ENCODE measurements at regions not wholly inside any gene's neighbourhood (a gene's known extent, or its start where the extent isn't known, plus 50 kb on each side); places are given as distances from the start of the nearest gene placed in this dataset.

GRCh38 chr2:220077488-220077887 lies 450.1 kb downstream of the SLC4A3 start:
- no peaks in the 10 kb centered on the region for H3F3A ChIP-seq (ENCODE audit: control insufficient read depth, insufficient read depth)
- no peaks in the 10 kb centered on the region for H3K36me3 ChIP-seq (ENCODE audit: control insufficient read depth, low read length)
- TF ChIP-seq CTCF (IDR thresholded peaks at IDR 0.05; ENCODE audit: low read depth, low read length, poor library complexity, severe bottlenecking) (no peak), EZH2phosphoT487 (IDR thresholded peaks at IDR 0.05; ENCODE audit: borderline replicate concordance, low read length) (no peak)
- H3K4me3 ChIP-seq (ENCODE audit: low read length) = no peak overlapping the region
- no peaks in the 10 kb centered on the region for H3K9me2 ChIP-seq (replicated peaks; ENCODE audit: control insufficient read depth, low read length)
- no peaks in the 10 kb centered on the region for H3K27me3 ChIP-seq (ENCODE audit: control insufficient read depth, low read length)
- H3K79me2 ChIP-seq (ENCODE audit: control insufficient read depth, low read length) = no peaks in the 10 kb centered on the region
- no peaks in the 10 kb centered on the region for H3K4me1 ChIP-seq (ENCODE audit: control insufficient read depth, low read length)
- H3K9me3 ChIP-seq (ENCODE audit: control insufficient read depth, insufficient read depth, low read length) = no peaks in the 10 kb centered on the region
- H3K4me2 ChIP-seq (ENCODE audit: low read length) = no peak overlapping the region
- no peaks in the 10 kb centered on the region for H4K20me1 ChIP-seq (ENCODE audit: control insufficient read depth, insufficient read depth, low read depth, low read length)
- H3K27ac ChIP-seq (ENCODE audit: low read depth, low read length) = no peak overlapping the region

DNA sequence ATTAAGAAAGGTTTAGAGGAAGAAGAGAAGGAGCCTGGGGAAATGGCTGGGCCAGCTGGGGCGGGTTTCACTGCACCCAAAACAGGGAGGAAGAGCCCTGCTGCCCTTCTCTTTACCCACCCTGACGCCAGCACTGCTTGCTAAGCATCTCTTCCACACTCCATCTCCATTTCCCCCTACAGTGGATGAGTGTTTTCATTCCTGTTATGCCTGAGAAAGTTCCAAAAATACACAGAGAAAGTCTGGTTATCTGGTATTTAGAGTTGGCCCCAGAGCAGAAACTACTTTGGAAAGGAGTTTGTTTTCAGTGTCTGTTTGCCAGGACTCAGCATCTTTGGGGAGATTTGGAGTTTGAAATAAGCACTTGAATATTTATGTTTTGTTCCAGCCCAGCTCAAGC lies 451.0 kb downstream of the SLC4A3 start:
- H3K79me2 ChIP-seq (ENCODE audit: control insufficient read depth, low read length) = no peaks in the 10 kb centered on the region
- H3K27ac ChIP-seq (ENCODE audit: low read depth, low read length) = no peak overlapping the region
- H3K4me1 ChIP-seq (ENCODE audit: control insufficient read depth, low read length) = no peaks in the 10 kb centered on the region
- no peaks in the 10 kb centered on the region for H3K36me3 ChIP-seq (ENCODE audit: control insufficient read depth, low read length)
- no peaks in the 10 kb centered on the region for H3F3A ChIP-seq (ENCODE audit: control insufficient read depth, insufficient read depth)
- no peaks in the 10 kb centered on the region for H3K9me2 ChIP-seq (replicated peaks; ENCODE audit: control insufficient read depth, low read length)
- H3K27me3 ChIP-seq (ENCODE audit: control insufficient read depth, low read length) = no peaks in the 10 kb centered on the region
- H3K4me2 ChIP-seq (ENCODE audit: low read length) = no peak overlapping the region
- no peak for TF ChIP-seq EZH2phosphoT487 (IDR thresholded peaks at IDR 0.05; ENCODE audit: borderline replicate concordance, low read length)
- no peaks in the 10 kb centered on the region for H4K20me1 ChIP-seq (ENCODE audit: control insufficient read depth, insufficient read depth, low read depth, low read length)
- no peak overlapping the region for H3K4me3 ChIP-seq (ENCODE audit: low read length)
- no peaks in the 10 kb centered on the region for H3K9me3 ChIP-seq (ENCODE audit: control insufficient read depth, insufficient read depth, low read length)

DNA sequence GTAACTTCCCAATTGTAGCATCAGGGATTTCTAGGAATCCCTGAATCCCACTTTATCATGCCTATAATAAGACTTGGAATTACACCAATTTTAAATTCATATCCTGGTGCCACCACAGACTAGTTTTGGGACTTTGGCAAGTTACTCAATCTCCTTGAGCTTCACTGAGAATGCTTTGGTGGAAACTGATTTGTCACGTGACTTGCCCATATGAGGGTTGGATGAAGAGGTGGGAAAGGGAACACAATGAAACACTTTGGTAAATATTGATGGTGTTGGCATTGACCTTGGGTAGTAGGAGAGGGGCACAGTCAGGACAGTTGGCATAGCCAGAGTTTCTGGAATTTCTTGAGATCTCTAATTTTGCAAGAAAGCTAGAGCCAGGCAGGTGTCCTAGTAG lies 452.2 kb downstream of the SLC4A3 start:
- Histone ChIP-seq H3K36me3 (ENCODE audit: control insufficient read depth, low read length) (no peaks in the 10 kb centered on the region), H3F3A (ENCODE audit: control insufficient read depth, insufficient read depth) (no peaks in the 10 kb centered on the region), H4K20me1 (ENCODE audit: control insufficient read depth, insufficient read depth, low read depth, low read length) (no peaks in the 10 kb centered on the region), H3K27me3 (ENCODE audit: control insufficient read depth, low read length) (no peaks in the 10 kb centered on the region), H3K9me2 (replicated peaks; ENCODE audit: control insufficient read depth, low read length) (no peaks in the 10 kb centered on the region), H3K4me1 (ENCODE audit: control insufficient read depth, low read length) (no peaks in the 10 kb centered on the region), H3K9me3 (ENCODE audit: control insufficient read depth, insufficient read depth, low read length) (no peaks in the 10 kb centered on the region), H3K4me2 (ENCODE audit: low read length) (no peak overlapping the region), H3K4me3 (ENCODE audit: low read length) (no peak overlapping the region), H3K27ac (ENCODE audit: low read depth, low read length) (no peak overlapping the region), H3K79me2 (ENCODE audit: control insufficient read depth, low read length) (no peaks in the 10 kb centered on the region)
- TF ChIP-seq CTCF (IDR thresholded peaks at IDR 0.05; ENCODE audit: low read depth, low read length, poor library complexity, severe bottlenecking) (no peak), EZH2phosphoT487 (IDR thresholded peaks at IDR 0.05; ENCODE audit: borderline replicate concordance, low read length) (no peak)

- H3K4me1 ChIP-seq (ENCODE audit: control insufficient read depth, low read length) = no peaks in the 10 kb centered on the region
- no peaks in the 10 kb centered on the region for H4K20me1 ChIP-seq (ENCODE audit: control insufficient read depth, insufficient read depth, low read depth, low read length)
- no peak for TF ChIP-seq CTCF (IDR thresholded peaks at IDR 0.05; ENCODE audit: low read depth, low read length, poor library complexity, severe bottlenecking)
- no peak for TF ChIP-seq EZH2phosphoT487 (IDR thresholded peaks at IDR 0.05; ENCODE audit: borderline replicate concordance, low read length)
- no peak overlapping the region for H3K4me2 ChIP-seq (ENCODE audit: low read length)
- H3K4me3 ChIP-seq (ENCODE audit: low read length) = no peak overlapping the region
- no peaks in the 10 kb centered on the region for H3K27me3 ChIP-seq (ENCODE audit: control insufficient read depth, low read length)
- no peaks in the 10 kb centered on the region for H3K9me2 ChIP-seq (replicated peaks; ENCODE audit: control insufficient read depth, low read length)
- H3K36me3 ChIP-seq (ENCODE audit: control insufficient read depth, low read length) = no peaks in the 10 kb centered on the region
- no peaks in the 10 kb centered on the region for H3K79me2 ChIP-seq (ENCODE audit: control insufficient read depth, low read length)
- no peak overlapping the region for H3K27ac ChIP-seq (ENCODE audit: low read depth, low read length)
- H3F3A ChIP-seq (ENCODE audit: control insufficient read depth, insufficient read depth) = no peaks in the 10 kb centered on the region
- H3K9me3 ChIP-seq (ENCODE audit: control insufficient read depth, insufficient read depth, low read length) = no peaks in the 10 kb centered on the region
Observed at GRCh38 chr2:220081171-220081570, 453.7 kb downstream of the SLC4A3 start.
